Testis (tissue), 2 donors: ENCODE measurements at regions not wholly inside any gene's neighbourhood (a gene's known extent, or its start where the extent isn't known, plus 50 kb on each side); places are given as distances from the start of the nearest gene placed in this dataset.

ENCODE experiments used
- POLR2A ChIP-seq: fragments of 450-650 bp; IDR thresholded peaks from one replicate; pipeline ENCODE4 v1.6.1; 2017; ENCODE audit warnings: antibody characterized with exemption, mild to moderate bottlenecking, moderate library complexity
- TF ChIP-seq, protein P1 (sequence below), 3 experiments: fragments of 450-650 bp in 2 of 3; fragments of 200-600 bp in 1 of 3; sonication (generic) in 1 of 3; IDR thresholded peaks; one replicate each; pipeline ENCODE4 v1.5.1; 2016 to 2019; ENCODE audit warnings: antibody characterized with exemption in 3 of 3, mild to moderate bottlenecking in 2 of 3, moderate library complexity in 1 of 3

DNA sequence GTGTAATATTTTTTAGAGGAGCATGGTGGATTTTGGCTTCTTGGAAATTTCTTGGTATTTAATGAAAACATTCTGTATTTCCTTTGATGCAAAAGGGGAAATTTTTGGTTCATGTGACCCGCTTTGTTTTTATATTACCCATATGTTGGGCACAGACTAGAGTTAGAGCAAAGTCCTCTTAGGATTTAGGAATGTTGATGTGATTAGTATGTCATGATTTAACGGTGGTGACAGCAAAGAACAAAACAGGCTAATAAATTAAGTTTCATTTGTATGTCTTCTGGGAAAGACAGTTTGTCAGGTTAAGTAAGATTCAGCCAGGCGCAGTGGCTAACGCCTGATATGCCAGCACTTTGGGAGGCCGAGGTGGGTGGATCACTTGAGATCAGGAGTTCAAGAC is 304.6 kb downstream of the REEP3 start:
- TF ChIP-seq, protein P1, sequence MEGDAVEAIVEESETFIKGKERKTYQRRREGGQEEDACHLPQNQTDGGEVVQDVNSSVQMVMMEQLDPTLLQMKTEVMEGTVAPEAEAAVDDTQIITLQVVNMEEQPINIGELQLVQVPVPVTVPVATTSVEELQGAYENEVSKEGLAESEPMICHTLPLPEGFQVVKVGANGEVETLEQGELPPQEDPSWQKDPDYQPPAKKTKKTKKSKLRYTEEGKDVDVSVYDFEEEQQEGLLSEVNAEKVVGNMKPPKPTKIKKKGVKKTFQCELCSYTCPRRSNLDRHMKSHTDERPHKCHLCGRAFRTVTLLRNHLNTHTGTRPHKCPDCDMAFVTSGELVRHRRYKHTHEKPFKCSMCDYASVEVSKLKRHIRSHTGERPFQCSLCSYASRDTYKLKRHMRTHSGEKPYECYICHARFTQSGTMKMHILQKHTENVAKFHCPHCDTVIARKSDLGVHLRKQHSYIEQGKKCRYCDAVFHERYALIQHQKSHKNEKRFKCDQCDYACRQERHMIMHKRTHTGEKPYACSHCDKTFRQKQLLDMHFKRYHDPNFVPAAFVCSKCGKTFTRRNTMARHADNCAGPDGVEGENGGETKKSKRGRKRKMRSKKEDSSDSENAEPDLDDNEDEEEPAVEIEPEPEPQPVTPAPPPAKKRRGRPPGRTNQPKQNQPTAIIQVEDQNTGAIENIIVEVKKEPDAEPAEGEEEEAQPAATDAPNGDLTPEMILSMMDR (IDR thresholded peaks at IDR 0.05), result no peak
- TF ChIP-seq POLR2A, result no peak
